ENCODE measurements at regions not wholly inside any gene's neighbourhood (a gene's known extent, or its start where the extent isn't known, plus 50 kb on each side); places are given as distances from the start of the nearest gene placed in this dataset.
A peak's percentile ranks its signal among the peaks of the same experiment; 100 is the strongest.
"Not testable (repeated sequence)": the region's sequence is repeated elsewhere in the genome, so short reads cannot be mapped to it uniquely, and the experiment has no call there.

DNA sequence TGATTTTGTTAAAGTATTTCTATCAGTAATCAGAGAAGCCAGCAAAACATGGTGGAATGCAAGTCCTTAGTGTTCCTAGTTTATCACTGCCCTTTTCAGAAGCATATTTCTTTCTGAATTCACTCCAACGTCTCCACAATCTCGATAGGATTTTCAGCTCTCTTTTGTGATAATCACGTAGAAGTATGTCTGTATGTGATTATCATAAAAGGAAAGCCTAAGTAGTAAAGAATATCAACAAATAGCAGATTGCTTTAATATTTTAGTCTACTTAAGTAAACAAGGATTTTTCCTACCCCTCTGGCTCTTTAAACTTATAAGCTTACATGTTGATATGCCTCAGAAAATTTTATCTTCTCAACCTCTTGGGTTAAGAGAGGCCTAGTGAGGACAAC is 147.4 kb upstream of the NUDT4 start:
- H3K9me3 ChIP-seq, result no peaks in the 10 kb centered on the region
- no peak overlapping the region for H3K27ac ChIP-seq
- intact Hi-C loops (cut with DNase I; ENCODE audit: low total_unique reads), result no loop called here
- H3K4me1 ChIP-seq, result no peaks in the 10 kb centered on the region
- H3K36me3 ChIP-seq, result no peaks in the 10 kb centered on the region
- TF ChIP-seq, protein P1, sequence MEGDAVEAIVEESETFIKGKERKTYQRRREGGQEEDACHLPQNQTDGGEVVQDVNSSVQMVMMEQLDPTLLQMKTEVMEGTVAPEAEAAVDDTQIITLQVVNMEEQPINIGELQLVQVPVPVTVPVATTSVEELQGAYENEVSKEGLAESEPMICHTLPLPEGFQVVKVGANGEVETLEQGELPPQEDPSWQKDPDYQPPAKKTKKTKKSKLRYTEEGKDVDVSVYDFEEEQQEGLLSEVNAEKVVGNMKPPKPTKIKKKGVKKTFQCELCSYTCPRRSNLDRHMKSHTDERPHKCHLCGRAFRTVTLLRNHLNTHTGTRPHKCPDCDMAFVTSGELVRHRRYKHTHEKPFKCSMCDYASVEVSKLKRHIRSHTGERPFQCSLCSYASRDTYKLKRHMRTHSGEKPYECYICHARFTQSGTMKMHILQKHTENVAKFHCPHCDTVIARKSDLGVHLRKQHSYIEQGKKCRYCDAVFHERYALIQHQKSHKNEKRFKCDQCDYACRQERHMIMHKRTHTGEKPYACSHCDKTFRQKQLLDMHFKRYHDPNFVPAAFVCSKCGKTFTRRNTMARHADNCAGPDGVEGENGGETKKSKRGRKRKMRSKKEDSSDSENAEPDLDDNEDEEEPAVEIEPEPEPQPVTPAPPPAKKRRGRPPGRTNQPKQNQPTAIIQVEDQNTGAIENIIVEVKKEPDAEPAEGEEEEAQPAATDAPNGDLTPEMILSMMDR (IDR thresholded peaks at IDR 0.05), result no peak
- TF ChIP-seq POLR2A (IDR thresholded peaks at IDR 0.05), result no peak
- no peak for DNase-seq
- no peaks in the 10 kb centered on the region for H3K27me3 ChIP-seq
- H3K4me3 ChIP-seq, result no peak overlapping the region

DNA sequence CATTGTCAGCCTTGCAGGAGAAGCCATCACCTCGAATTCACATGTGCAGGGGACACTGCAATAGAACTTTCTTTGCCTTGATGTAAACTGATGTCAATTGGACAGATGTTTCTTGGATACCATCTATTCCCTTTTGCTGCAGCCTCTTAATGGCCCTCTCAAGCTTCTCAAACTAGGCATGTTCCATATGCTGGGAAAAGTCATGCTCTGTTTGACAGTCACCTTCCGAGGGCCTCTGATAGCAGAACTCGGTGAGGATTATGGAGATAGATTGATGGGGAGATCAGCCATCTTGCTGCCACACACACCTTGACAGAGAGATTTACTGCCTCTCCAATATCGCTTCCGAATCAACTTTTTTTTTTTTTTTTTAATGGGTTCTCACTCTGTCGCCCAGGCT is 145.8 kb upstream of the NUDT4 start:
- H3K9me3 ChIP-seq, result no peaks in the 10 kb centered on the region
- H3K4me3 ChIP-seq, result no peak overlapping the region
- H3K4me1 ChIP-seq, result no peaks in the 10 kb centered on the region
- no peak overlapping the region for H3K27ac ChIP-seq
- intact Hi-C loops (cut with DNase I; ENCODE audit: low total_unique reads), result no loop called here
- TF ChIP-seq, protein P1 (IDR thresholded peaks at IDR 0.05), result no peak
- H3K27me3 ChIP-seq, result no peaks in the 10 kb centered on the region
- DNase-seq, result no peak
- no peaks in the 10 kb centered on the region for H3K36me3 ChIP-seq

DNA sequence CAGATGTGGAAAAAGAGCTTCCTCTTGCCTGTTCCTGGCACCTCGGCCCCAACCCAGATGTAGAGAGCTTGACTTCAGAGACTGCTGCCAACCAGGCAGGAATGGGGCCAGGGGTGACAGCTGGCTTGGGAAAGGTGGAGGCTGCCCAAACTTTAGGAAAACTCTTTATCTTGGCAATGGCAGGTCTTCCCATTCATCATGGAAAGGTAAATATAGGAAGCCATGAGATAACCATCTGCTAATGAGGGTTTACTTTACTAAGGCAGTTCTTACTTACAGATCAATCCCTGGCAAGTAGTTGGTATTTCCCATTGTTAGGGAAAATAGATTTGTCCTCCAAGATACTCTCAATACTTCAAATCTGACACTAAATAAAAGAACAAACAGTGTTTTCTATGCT is 143.1 kb upstream of the NUDT4 start:
- TF ChIP-seq, protein P1 (IDR thresholded peaks at IDR 0.05), result no peak
- TF ChIP-seq POLR2A (IDR thresholded peaks at IDR 0.05), result no peak

DNA sequence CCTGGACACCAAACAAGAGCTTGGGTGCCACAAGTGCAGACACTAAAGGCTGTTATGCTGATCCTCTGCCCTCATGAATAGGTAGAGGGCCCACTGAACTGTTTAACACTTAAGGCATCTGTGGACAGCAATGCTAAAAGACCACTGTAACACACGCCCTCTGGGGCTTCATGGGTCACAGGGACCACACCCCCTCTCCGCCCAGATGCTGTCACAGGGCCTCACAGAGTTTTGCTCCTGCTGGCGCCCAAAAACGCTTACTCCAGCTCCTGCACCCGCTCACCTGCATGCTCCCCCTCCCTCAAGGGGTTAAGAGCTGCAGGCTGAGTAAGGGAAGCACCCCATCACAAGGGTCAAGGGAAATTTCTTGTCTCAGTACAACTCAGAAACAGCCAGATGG is 141.8 kb upstream of the NUDT4 start:
- Histone ChIP-seq H3K27me3 (no peaks in the 10 kb centered on the region), H3K4me1 (no peaks in the 10 kb centered on the region), H3K36me3 (no peaks in the 10 kb centered on the region), H3K9me3 (no peaks in the 10 kb centered on the region), H3K4me3 (no peak overlapping the region), H3K27ac (no peak overlapping the region)
- TF ChIP-seq, protein P1 (IDR thresholded peaks at IDR 0.05), result no peak
- TF ChIP-seq POLR2A (IDR thresholded peaks at IDR 0.05), result no peak
- no peak for DNase-seq
- intact Hi-C loops (cut with DNase I; ENCODE audit: low total_unique reads), result no loop called here

More for the DNA sequence above, 143.1 kb upstream of the NUDT4 start:
- DNase-seq, result no peak
- Histone ChIP-seq H3K4me1 (no peaks in the 10 kb centered on the region), H3K36me3 (no peaks in the 10 kb centered on the region), H3K27ac (no peak overlapping the region), H3K4me3 (no peak overlapping the region), H3K27me3 (no peaks in the 10 kb centered on the region), H3K9me3 (no peaks in the 10 kb centered on the region)
- intact Hi-C loops (cut with DNase I; ENCODE audit: low total_unique reads), result no loop called here

DNA sequence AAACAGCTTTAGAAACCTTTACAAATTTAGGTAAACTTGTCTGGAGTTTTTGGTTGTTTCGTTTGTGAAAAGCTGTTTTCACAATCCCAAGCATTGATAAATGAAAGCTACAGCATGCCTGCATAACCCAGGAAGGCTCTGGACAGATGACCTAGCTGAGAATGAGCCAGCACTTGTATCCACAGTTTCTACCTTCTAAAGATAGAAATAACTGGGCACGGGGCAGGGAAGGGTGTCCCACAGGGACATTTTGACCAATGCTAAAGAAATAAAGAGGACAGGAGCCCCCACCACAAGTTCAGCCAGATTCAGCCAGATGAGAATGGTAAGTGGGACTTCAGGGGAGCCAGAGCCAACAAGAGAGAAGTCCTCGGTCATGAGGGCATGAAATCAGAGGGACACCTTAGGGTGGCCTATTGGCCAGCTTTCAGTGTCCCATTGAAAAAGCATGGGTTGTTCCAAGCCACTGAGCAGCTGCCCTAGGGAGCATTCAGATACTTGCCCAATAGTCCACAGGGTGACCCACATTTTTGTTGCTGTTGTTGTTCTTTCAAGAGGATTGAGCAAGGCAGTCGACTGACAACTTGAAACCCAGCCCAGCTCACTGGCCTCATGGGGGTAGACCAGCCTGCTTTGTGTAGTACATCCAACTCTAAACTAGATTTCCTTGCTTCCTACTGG is 140.3 kb upstream of the NUDT4 start:
- H3K27me3 ChIP-seq, result no peaks in the 10 kb centered on the region
- H3K4me1 ChIP-seq, result no peaks in the 10 kb centered on the region
- H3K9me3 ChIP-seq, result no peaks in the 10 kb centered on the region
- H3K27ac ChIP-seq, result no peak overlapping the region
- intact Hi-C loops (cut with DNase I; ENCODE audit: low total_unique reads), result no loop called here
- DNase-seq, result peak in 1 of 2 donors; percentile 26
- H3K4me3 ChIP-seq, result no peak overlapping the region
- TF ChIP-seq, protein P1 (IDR thresholded peaks at IDR 0.05), result no peak
- no peak for TF ChIP-seq POLR2A (IDR thresholded peaks at IDR 0.05)
- H3K36me3 ChIP-seq, result no peaks in the 10 kb centered on the region

DNA sequence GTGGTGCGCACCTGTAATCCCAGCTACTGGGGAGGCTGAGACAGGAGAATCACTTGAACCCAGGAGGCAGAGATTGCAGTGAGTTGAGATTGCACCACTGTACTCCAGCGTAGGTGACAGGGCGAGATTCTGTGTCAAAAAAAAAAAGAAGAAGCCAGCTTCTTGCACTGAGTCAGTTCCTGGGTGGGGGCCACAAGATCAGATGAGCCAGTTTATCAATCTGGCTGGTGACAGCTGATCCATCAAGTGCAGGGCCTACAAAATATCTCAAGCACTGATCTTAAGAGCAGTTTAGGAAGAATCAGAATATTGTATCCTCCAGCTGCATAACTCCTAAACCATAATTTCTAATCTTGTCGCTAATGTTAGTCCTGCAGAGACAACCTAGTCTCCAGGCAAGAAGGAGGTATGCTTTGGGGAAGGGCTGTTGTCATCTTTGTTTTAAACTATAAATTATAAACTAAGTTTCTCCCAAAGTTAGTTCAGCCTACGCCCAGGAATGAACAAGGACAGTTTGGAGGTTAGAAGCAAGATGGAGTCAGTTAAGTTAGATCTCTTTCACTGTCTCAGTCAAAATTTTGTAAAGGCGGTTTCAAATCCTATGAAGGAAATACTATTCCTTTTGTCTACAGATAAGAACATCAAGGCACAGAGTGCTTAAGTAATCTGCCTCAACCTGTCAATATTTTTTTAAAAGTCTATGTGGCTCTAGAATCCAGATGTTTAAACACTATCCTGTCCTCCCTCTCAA is 139.0 kb upstream of the NUDT4 start:
- H3K4me3 ChIP-seq; H3K27me3 ChIP-seq; intact Hi-C loops (cut with DNase I; ENCODE audit: low total_unique reads); H3K4me1 ChIP-seq; H3K27ac ChIP-seq; H3K9me3 ChIP-seq; H3K36me3 ChIP-seq; DNase-seq: not testable (repeated sequence)

DNA sequence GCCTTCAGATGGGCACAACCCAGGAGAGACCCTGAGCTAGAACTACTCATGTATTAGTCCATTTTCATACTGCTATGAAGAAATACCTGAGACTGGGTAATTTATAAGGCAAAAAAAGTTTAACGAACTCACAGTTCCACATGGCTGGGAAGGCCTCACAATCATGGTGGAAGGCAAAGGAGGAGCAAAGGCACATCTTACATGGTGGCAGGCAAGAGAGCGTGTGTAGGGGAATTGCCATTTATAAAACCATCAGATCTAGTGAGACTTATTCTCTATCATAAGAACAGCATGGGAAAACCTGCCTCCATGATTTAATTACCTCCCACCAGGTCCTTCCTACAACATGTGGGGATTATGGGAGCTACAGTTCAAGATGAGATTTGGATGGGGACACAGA is 137.9 kb upstream of the NUDT4 start:
- intact Hi-C loops (cut with DNase I; ENCODE audit: low total_unique reads); H3K27me3 ChIP-seq; H3K4me1 ChIP-seq; H3K36me3 ChIP-seq; DNase-seq; H3K27ac ChIP-seq; H3K4me3 ChIP-seq; H3K9me3 ChIP-seq: not testable (repeated sequence)

Data from uterus (tissue), 3 donors.